ENCODE measurements at regions not wholly inside any gene's neighbourhood (a gene's known extent, or its start where the extent isn't known, plus 50 kb on each side); places are given as distances from the start of the nearest gene placed in this dataset.
"Not testable (repeated sequence)": the region's sequence is repeated elsewhere in the genome, so short reads cannot be mapped to it uniquely, and the experiment has no call there.

DNA sequence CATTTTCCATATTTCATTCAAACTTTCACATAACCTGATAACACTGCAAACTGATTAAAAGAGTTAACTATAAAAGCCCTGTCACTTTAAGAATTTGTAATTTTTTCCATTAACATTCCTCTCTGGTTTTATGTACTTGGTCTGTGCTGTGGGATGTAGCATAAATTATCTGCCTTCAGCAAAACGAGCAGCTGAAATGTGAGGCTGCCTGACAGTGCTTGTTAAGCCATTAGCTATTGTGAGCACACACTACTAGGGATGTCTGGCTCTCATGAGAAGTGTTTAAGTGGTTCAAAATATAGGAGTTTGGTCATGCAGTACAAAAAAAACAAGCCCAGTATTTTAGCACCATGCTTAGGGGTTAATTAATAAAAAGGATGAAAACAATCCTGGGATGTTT is 63.0 kb downstream of the HOXA1 start:
- no peak overlapping the region for H3K4me3 ChIP-seq (ENCODE audit: low read length in 2 of 2)
- Mint-ChIP-seq H3K9me3 (no peaks in the 10 kb centered on the region), H3K36me3 (peaks cover 0 to 3% of the 10 kb centered on the region in 2 donors), H3K4me3 (peak overlapping the region in 1 of 8 donors; percentile 52), H3K27me3 (no peaks in the 10 kb centered on the region), H3K4me1 (peaks cover 13 to 27% (median 14%) of the 10 kb centered on the region in 4 donors), H3K27ac (peak overlapping the region in 4 of 7 donors; percentile 43 to 93 (median 90))
- ChIA-PET POLR2A (ENCODE audit: partially characterized antibody) (no interaction called here), CTCF (ENCODE audit: partially characterized antibody) (no interaction called here)
- intact Hi-C loops (cut with micrococcal nuclease): loop anchor here (5.0 kb wide), 1 partner anchor 114 kb away; the partner anchor contains the start of gene HOXA6
- H3K9me3 ChIP-seq (ENCODE audit: control insufficient read depth in 1 of 2, low read length in 2 of 2): no peaks in the 10 kb centered on the region
- no peak overlapping the region for H3K27ac ChIP-seq (ENCODE audit: low read depth, low read length)
- H3K27me3 ChIP-seq (ENCODE audit: insufficient read depth, low read length): no peaks in the 10 kb centered on the region
- H3K36me3 ChIP-seq (ENCODE audit: insufficient read depth, low read length): no peaks in the 10 kb centered on the region
- H3K4me1 ChIP-seq (ENCODE audit: insufficient read depth, low read length): peaks cover 13% of the 10 kb centered on the region
- no peak for DNase-seq

DNA sequence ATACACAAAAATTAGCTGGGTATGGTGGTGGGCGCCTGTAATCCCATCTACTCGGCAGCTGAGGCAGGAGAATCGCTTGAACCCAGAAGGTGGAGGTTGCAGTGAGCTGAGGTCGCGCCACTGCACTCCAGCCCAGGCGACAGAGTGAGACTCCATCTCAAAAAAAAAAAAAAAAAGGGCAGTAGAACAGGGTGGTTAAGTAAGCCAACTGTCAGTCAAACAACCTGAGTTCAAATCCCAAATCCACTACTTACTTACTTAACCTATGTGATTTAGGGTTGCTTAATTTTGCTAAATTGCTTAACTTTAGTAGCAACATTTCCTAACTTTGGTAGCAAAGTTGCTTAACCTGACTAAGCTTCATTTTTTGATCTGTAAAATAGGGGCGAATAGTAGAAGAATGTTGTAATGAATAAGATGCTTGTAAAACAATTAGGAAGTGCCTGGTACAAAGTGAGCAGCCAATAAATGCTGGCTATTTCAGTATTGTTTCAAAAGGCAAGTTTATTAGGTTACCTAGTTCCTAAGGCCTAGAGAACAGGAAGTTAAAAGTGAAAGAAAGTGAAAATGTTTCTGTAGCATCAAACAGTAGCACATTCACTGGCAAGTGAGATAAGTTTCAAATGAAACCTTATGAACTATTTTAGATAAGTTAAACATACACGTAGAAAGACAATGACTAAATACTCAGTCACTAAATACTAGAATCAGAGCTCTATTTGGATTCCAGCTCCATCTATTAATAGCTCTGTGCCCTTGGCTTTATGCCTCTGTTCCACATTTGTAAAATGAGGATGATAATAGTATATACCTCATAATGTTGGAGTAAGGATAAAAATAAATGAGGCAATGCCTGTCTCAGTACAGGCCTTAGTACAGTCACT is 64.3 kb downstream of the HOXA1 start:
- H3K4me3 ChIP-seq (ENCODE audit: low read length in 2 of 2): peak overlapping the region in 1 of 2 donors; percentile 27
- Mint-ChIP-seq H3K9me3 (no peaks in the 10 kb centered on the region), H3K36me3 (peaks cover 0 to 3% of the 10 kb centered on the region in 2 donors), H3K27ac (peak overlapping the region; percentile 62 to 93 (median 87)), H3K4me1 (peaks cover 13 to 27% (median 14%) of the 10 kb centered on the region in 4 donors), H3K27me3 (no peaks in the 10 kb centered on the region), H3K4me3 (peak overlapping the region in 7 of 8 donors; percentile 25 to 75 (median 52))
- POLR2A ChIA-PET (ENCODE audit: partially characterized antibody): no interaction called here
- DNase-seq: peak in 4 of 5 donors; percentile 15 to 24 (median 17)
- H3K27me3 ChIP-seq (ENCODE audit: insufficient read depth, low read length): no peaks in the 10 kb centered on the region
- no peaks in the 10 kb centered on the region for H3K9me3 ChIP-seq (ENCODE audit: control insufficient read depth in 1 of 2, low read length in 2 of 2)
- H3K36me3 ChIP-seq (ENCODE audit: insufficient read depth, low read length): no peaks in the 10 kb centered on the region
- peaks cover 13% of the 10 kb centered on the region for H3K4me1 ChIP-seq (ENCODE audit: insufficient read depth, low read length)
- H3K27ac ChIP-seq (ENCODE audit: low read depth, low read length): no peak overlapping the region
- CTCF ChIA-PET (ENCODE audit: partially characterized antibody): interaction anchor here (0.7 kb wide), 1 partner anchor 68 kb away, joined by 4 read pairs; no protein-coding TSS in a partner anchor
- intact Hi-C loops (cut with micrococcal nuclease): loop anchor here (5.0 kb wide), 1 partner anchor 116 kb away; the partner anchor contains the start of gene HOXA6

DNA sequence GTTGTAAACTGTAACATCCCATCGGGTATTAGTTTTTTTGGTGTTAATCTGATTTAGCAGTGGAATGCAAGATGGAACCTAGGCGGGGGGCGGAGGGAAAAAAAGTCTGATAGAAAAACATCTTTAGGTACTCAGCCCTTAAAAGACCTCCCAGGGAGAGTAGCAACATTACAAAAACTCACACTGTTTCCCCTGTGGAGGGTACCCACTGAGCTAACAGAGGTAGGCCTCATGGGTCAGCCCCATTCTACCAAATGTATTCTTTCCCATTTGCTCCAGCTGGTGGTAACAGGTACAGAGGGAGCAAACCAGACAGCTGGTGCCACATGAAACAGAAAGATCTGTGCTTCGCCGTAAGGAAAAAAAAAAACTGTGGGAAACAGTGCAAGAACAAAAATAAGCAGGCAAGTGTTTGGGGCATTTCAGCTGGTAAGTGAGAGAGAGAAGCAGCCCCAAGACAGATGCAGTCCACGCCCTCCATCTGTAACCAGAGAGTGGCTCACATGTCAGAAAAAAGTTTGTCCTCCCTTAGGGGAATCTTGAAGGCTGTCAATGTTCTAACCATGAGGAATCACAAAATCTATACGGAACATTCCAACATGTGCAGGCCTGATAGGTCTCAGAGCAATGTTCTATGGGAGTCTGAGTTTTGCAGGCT is 65.3 kb downstream of the HOXA1 start:
- peaks cover 13% of the 10 kb centered on the region for H3K4me1 ChIP-seq (ENCODE audit: insufficient read depth, low read length)
- no peaks in the 10 kb centered on the region for H3K27me3 Mint-ChIP-seq
- H3K36me3 ChIP-seq (ENCODE audit: insufficient read depth, low read length): no peaks in the 10 kb centered on the region
- DNase-seq: no peak
- peak overlapping the region in 4 of 8 donors; percentile 16 to 63 (median 46) for H3K4me3 Mint-ChIP-seq
- no peaks in the 10 kb centered on the region for H3K27me3 ChIP-seq (ENCODE audit: insufficient read depth, low read length)
- peaks cover 13 to 27% (median 14%) of the 10 kb centered on the region in 4 donors for H3K4me1 Mint-ChIP-seq
- POLR2A ChIA-PET (ENCODE audit: partially characterized antibody): no interaction called here
- no peak overlapping the region for H3K27ac ChIP-seq (ENCODE audit: low read depth, low read length)
- no peak overlapping the region for H3K4me3 ChIP-seq (ENCODE audit: low read length in 2 of 2)
- peaks cover 0 to 3% of the 10 kb centered on the region in 2 donors for H3K36me3 Mint-ChIP-seq
- H3K9me3 ChIP-seq (ENCODE audit: control insufficient read depth in 1 of 2, low read length in 2 of 2): no peaks in the 10 kb centered on the region
- CTCF ChIA-PET (ENCODE audit: partially characterized antibody): no interaction called here
- intact Hi-C loops (cut with micrococcal nuclease): loop anchor here (5.0 kb wide), 1 partner anchor 117 kb away; the partner anchor contains the start of gene HOXA6
- H3K9me3 Mint-ChIP-seq: no peaks in the 10 kb centered on the region
- H3K27ac Mint-ChIP-seq: peak overlapping the region in 6 of 7 donors; percentile 26 to 88 (median 76)

DNA sequence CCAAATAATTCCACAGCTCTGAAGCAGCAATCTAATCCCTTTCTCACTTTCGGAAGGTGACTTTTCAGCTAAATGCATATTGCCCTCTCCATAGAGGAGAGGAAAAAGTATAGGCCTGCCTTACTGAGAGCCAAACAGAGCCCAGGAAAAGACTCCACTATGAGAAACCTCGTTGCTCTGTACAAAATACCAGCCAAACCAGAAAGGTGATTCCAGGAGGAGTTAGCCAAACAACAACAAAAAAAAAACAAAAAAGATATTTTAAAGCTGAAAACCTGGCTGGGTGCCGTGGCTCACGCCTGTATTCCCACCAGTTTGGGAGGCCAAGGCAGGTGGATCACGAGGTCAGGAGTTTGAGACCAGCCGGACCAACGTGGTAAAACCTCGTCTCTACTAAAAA is 70.5 kb downstream of the HOXA1 start:
- H3K27ac ChIP-seq (ENCODE audit: low read depth, low read length): no peak overlapping the region
- CTCF ChIA-PET (ENCODE audit: partially characterized antibody): no interaction called here
- intact Hi-C loops (cut with micrococcal nuclease): no loop called here
- H3K9me3 Mint-ChIP-seq: peaks cover 0 to 2% (median 0%) of the 10 kb centered on the region in 8 donors
- no peaks in the 10 kb centered on the region for H3K27me3 ChIP-seq (ENCODE audit: insufficient read depth, low read length)
- H3K36me3 Mint-ChIP-seq: no peaks in the 10 kb centered on the region
- H3K9me3 ChIP-seq (ENCODE audit: control insufficient read depth in 1 of 2, low read length in 2 of 2): no peaks in the 10 kb centered on the region
- H3K4me1 ChIP-seq (ENCODE audit: insufficient read depth, low read length): no peaks in the 10 kb centered on the region
- no peak overlapping the region for H3K4me3 ChIP-seq (ENCODE audit: low read length in 2 of 2)
- peaks cover 3 to 4% of the 10 kb centered on the region in 2 donors for H3K27me3 Mint-ChIP-seq
- POLR2A ChIA-PET (ENCODE audit: partially characterized antibody): no interaction called here
- H3K27ac Mint-ChIP-seq: no peak overlapping the region
- no peak overlapping the region for H3K4me3 Mint-ChIP-seq
- no peaks in the 10 kb centered on the region for H3K36me3 ChIP-seq (ENCODE audit: insufficient read depth, low read length)
- DNase-seq: no peak
- peaks cover 0 to 2% (median under 1%) of the 10 kb centered on the region in 4 donors for H3K4me1 Mint-ChIP-seq

DNA sequence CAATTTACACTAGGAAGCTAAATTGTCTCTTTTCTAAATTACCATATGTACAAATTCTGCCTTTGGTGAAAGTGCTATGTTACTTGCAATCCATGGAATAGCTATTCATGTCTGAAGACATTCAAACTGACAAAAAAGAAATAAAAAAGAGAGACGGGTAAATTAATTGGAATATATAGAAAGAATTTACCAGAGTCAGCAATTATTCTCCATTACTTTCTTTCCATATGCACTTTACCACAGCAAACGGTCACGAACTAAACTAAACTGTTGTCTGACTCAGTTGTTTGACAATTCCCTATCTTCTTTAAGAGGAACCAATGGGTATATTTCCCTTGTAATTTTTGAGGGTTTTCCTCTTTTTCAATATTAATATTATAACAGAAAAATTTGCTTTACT is 85.7 kb downstream of the HOXA1 start:
- H3K4me1 Mint-ChIP-seq: no peaks in the 10 kb centered on the region
- no peak for DNase-seq
- Histone ChIP-seq H3K9me3 (ENCODE audit: control insufficient read depth in 1 of 2, low read length in 2 of 2) (no peaks in the 10 kb centered on the region), H3K4me3 (ENCODE audit: low read length in 2 of 2) (no peak overlapping the region), H3K36me3 (ENCODE audit: insufficient read depth, low read length) (no peaks in the 10 kb centered on the region), H3K4me1 (ENCODE audit: insufficient read depth, low read length) (no peaks in the 10 kb centered on the region), H3K27me3 (ENCODE audit: insufficient read depth, low read length) (no peaks in the 10 kb centered on the region), H3K27ac (ENCODE audit: low read depth, low read length) (no peak overlapping the region)
- H3K27me3 Mint-ChIP-seq: peaks cover 19 to 29% of the 10 kb centered on the region in 2 donors
- peaks cover 0 to 6% of the 10 kb centered on the region in 2 donors for H3K36me3 Mint-ChIP-seq
- ChIA-PET POLR2A (ENCODE audit: partially characterized antibody) (no interaction called here), CTCF (ENCODE audit: partially characterized antibody) (no interaction called here)
- no peak overlapping the region for H3K4me3 Mint-ChIP-seq
- intact Hi-C loops (cut with micrococcal nuclease): no loop called here
- no peak overlapping the region for H3K27ac Mint-ChIP-seq
- peaks cover 4 to 35% (median 23%) of the 10 kb centered on the region in 8 donors for H3K9me3 Mint-ChIP-seq

DNA sequence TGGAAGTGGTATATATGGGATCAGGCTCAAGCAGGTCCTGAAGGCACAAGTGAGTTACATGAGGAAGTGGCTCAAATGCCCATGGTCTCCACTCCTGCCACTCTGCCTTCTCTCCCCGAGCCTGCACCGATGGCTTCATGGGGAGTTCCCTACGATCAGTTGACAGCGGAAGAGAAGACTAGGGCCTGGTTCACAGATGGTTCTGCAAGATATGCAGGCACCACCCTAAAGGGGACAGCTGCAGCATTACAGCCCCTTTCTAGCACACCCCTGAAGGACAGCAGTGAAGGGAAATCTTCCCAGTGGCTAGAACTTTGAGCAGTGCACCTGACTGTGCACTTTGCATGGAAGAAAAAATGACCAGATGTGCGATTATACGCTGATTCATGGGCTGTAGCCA is 95.3 kb downstream of the HOXA1 start:
- Histone ChIP-seq H3K27me3 (ENCODE audit: insufficient read depth, low read length) (no peaks in the 10 kb centered on the region), H3K27ac (ENCODE audit: low read depth, low read length) (no peak overlapping the region), H3K4me3 (ENCODE audit: low read length in 2 of 2) (no peak overlapping the region), H3K36me3 (ENCODE audit: insufficient read depth, low read length) (no peaks in the 10 kb centered on the region), H3K4me1 (ENCODE audit: insufficient read depth, low read length) (no peaks in the 10 kb centered on the region), H3K9me3 (ENCODE audit: control insufficient read depth in 1 of 2, low read length in 2 of 2) (no peaks in the 10 kb centered on the region)
- Mint-ChIP-seq H3K27ac (no peak overlapping the region), H3K4me3 (no peak overlapping the region), H3K36me3 (no peaks in the 10 kb centered on the region), H3K27me3 (peaks cover 0 to 3% of the 10 kb centered on the region in 2 donors), H3K9me3 (peaks cover 0 to 20% (median 10%) of the 10 kb centered on the region in 8 donors), H3K4me1 (no peaks in the 10 kb centered on the region)
- no peak for DNase-seq
- intact Hi-C loops (cut with micrococcal nuclease): no loop called here
- ChIA-PET POLR2A (ENCODE audit: partially characterized antibody) (no interaction called here), CTCF (ENCODE audit: partially characterized antibody) (no interaction called here)

DNA sequence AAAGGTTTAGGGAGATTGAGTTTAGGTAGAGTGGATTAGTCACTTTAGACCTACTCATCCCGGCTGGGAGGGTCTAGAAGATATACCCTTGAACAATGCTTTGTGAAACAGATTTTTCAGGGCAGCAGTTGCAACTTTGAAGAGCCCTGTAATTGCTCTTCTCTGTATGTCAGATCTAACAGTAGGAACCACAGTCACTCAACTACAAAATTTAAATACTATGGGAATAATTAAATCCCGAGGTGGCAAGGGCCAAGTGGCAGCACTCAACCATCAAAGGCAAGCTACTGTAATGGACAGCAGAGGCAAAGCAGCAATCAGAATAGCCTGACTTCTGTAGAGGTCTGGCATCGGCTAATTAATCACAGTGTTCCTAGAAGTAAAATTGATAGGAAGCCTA is 97.5 kb downstream of the HOXA1 start:
- DNase-seq; H3K4me1 ChIP-seq (ENCODE audit: insufficient read depth, low read length); POLR2A ChIA-PET (ENCODE audit: partially characterized antibody); H3K27me3 Mint-ChIP-seq; intact Hi-C loops (cut with micrococcal nuclease); H3K9me3 ChIP-seq (ENCODE audit: control insufficient read depth in 1 of 2, low read length in 2 of 2); H3K36me3 ChIP-seq (ENCODE audit: insufficient read depth, low read length); H3K36me3 Mint-ChIP-seq; H3K4me3 Mint-ChIP-seq; H3K4me1 Mint-ChIP-seq; H3K27ac ChIP-seq (ENCODE audit: low read depth, low read length); CTCF ChIA-PET (ENCODE audit: partially characterized antibody); H3K27ac Mint-ChIP-seq; H3K27me3 ChIP-seq (ENCODE audit: insufficient read depth, low read length); H3K4me3 ChIP-seq (ENCODE audit: low read length in 2 of 2): not testable (repeated sequence)
- peaks cover 0 to 17% (median 6%) of the 10 kb centered on the region in 8 donors for H3K9me3 Mint-ChIP-seq

All from CD4-positive, alpha-beta memory T cell (primary cell).